Fibroblast of peridontal ligament (primary cell): ENCODE measurements at regions not wholly inside any gene's neighbourhood (a gene's known extent, or its start where the extent isn't known, plus 50 kb on each side); places are given as distances from the start of the nearest gene placed in this dataset.
"Not testable (repeated sequence)": the region's sequence is repeated elsewhere in the genome, so short reads cannot be mapped to it uniquely, and the experiment has no call there.

Source experiments
- DNase-seq: peaks from one replicate; pipeline ENCODE4 v3.0.0-alpha.2; 2010; ENCODE audit errors: extremely low read depth

GRCh38 chr3:118146658-118147375, 887.8 kb downstream of the IGSF11 start:
- no peak for DNase-seq

GRCh38 chr3:118151164-118151563, 883.5 kb downstream of the IGSF11 start:
- no peak for DNase-seq

DNA sequence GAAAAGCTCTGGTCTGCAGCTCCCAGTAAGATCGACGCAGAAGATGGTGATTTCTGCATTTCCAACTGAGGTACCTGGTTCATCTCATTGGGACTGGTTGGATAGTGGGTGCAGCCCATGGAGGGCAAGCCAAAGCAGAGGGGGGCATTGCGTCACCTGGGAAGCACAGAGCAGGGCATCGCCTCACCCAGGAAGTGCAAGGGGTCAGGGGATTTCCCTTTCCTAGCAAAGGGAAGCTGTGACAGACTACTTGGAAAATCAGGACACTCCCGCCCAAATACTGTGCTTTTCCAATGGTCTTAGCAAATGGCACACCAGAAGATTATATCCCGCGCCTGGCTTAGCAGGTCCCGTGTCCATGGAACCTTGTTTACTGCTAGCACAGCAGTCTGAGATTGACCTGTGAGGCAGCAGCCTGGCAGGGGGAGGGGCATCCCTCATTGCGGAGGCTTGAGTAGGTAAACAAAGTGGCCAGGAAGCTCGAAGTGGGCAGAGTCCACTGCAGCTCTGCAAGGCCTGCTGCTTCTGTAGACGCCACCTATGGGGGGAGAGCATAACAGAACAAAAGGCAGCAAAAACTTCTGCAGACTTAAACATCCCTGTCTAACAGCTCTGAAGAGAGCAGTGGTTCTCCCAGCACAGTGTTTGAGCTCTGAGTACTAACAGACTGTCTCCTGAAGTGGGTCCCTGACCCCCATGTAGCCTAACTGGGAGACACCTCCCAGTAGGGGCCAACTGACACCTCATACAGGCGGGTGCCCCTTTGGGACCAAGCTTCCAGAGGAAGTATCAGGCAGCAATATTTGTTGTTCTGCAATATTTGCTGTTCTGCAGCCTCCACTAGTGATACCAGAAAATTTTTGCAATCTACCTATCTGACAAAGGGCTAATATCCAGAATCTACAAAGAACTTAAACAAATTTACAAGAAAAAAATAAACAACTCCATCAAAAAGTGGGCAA, 871.7 kb downstream of the IGSF11 start:
- DNase-seq, result not testable (repeated sequence)

DNA sequence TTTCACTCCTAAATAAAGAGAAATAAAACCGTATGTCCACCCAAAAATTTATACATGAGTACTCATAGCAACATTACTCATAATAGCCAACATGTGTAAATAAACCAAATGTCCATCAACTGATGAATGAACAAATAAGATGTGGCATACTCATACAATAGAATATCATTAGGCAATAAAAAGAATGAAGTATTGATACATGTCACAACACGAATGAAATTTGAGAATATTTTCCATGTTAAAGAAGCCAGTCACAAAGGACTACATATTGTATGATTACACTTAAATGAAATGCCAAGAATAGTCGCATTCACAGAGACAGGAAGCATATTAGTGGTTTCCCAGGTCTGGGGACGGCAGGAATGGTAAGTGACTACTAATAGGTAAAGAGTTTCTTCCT, 869.2 kb downstream of the IGSF11 start:
- no peak for DNase-seq

DNA sequence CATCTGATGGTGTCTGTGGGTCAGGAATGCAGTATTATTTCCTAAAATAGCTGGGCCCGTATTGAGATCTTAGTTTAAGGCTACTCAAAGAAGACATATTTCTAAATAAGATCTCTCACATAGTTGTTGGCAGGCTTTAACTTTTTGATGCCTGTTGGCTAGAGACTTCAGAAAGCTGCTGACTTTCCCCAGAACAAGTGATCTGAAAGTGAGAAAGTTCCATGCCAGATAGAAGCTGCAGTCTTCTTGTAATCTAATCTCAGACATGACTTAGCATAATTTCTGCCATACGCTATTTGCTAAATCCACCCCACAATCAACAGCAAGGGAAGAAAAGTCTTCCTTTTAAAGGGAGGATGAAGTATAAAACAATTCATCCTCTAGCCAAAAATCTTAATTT, 867.1 kb downstream of the IGSF11 start:
- DNase-seq, result no peak

GRCh38 chr3:118168175-118168574, 866.5 kb downstream of the IGSF11 start:
- DNase-seq, result no peak

- DNase-seq, result no peak
These were observed 863.3 kb downstream of the IGSF11 start for GRCh38 chr3:118171236-118171852.

DNA sequence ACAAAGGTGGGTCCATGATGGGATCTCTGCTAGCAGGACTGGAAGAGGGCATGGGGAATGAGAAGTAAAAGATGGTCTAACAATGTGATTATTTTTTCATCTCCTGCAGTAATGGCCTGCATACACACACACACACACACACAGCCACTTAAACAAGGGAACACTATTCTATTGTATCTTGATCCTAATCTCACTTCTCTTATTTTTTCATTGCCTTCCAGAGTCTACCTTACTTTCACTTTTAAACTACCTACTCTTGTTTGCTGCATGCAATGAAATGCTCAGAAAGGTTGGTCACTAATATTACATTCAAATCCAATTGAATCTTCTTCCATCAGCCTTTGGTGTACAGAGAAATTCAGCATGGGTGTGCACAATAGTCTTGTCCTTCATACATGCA, 853.8 kb downstream of the IGSF11 start:
- DNase-seq, result no peak

DNA sequence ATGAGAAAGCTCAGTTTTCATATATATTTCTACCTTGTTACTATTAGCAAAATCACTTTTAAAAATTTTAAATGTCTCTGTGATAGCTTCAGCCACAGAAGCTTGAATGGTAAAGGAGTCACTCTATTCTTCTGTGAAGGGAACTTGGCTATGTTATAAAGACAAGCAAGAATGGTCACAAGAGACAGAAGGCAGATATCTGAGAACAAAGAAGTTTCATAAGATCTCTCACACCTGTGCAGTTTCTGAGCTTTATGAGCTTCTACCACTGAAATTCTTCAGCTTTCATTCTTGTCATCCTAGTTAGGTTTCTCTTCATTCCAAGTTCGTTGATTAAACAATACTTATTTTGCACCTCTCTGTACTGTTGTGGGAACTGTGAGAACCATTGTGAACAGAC, 853.4 kb downstream of the IGSF11 start:
- DNase-seq, result no peak

- DNase-seq, result no peak
These were observed 848.6 kb downstream of the IGSF11 start for GRCh38 chr3:118186051-118186450.

- DNase-seq, result no peak
These were observed 847.4 kb downstream of the IGSF11 start for GRCh38 chr3:118187221-118187620.

- DNase-seq, result no peak
These were observed 838.5 kb downstream of the IGSF11 start for GRCh38 chr3:118196183-118196582.

DNA sequence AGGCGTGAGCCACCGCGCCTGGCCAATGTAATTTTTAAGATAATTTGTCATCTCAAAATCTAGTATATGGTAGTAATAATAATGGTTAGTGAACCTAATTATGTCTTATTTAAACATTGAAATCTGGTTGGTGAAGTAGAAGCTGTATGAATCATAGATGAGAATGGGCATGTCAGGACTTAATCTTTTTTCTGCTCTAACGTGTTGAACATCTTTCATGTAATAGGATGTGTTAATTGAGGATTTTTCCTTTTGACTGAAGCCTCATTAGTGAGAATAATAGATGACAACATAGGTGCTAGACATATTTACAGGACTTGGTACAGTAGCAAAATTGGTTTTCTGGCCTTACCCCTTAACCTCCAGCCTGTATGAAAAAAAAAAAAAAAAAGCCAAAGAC, 835.6 kb downstream of the IGSF11 start:
- DNase-seq, result no peak

GRCh38 chr3:118204052-118204656, 830.5 kb downstream of the IGSF11 start:
- no peak for DNase-seq

DNA sequence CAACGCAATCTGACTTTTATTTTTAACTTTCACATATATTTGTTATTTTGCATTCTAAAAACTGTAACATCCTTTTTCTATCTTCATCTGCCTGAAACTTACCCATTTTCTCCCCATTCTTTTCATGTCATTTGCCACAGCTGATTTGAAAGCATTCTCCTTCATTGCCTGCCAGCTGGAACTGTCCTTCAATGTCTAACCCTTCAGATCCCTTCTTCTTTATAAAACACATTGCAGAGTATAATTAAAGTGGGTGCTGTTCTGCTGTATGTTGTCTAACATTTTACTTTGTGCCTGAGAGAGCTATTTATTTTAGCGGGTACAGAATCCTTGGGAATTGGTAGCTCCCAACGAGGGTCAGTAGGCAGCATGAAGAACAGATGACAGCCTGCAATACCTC, 827.4 kb downstream of the IGSF11 start:
- no peak for DNase-seq

DNA sequence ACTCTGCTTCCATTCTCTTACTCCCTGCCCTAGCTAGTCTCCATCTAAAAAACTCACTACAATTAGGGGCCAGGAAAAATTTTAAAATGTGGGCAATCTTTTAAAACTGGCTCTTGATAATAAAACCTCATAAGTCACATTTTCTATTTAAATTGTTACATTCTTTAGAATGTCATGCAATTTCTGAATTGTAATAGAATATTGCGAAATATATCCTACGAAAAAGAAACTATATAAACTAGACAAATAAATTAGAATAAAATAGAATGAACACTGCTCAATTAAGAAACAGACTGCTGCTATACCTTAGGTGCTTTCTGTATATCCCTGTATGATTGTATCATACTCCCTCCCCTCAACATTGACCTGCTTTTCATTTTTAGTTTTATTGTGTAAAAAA, 826.0 kb downstream of the IGSF11 start:
- no peak for DNase-seq

DNA sequence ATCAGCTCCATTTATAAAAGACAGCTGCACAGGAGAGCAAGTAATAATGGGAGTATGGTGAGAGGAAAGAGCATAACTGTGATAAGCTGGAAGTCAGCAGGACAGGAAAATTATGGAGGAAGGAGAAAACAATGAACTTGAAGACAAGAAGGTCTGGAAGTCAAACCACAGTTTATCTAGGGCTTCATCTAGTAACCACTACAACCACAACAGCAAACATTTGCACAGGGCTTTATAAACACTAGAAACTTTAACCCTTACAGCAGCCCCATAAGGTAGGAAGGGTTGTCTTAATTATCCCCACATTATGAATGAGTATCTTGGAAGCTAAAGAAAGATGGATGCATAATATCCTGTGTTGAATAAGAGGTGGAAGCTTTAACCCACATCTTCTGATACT, 820.8 kb downstream of the IGSF11 start:
- DNase-seq, result no peak

DNA sequence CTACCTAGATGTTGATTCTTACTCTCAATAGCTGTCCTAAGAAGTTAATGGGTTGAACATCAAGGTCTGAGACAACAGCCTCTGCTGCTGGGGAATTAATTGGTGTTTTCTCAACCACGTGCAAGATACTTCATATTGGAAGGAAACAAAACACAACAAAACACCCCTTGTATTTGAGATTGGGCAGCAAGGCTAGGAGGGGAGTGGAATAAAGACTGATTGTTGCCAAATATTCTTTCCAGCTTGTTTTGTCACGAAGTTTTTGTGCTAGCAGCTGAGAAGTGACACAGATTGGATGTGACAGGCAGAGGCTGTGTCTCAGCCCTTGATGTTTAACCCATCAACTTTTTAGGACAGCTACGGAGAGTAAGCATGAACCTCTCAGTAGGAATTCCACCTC, 808.4 kb downstream of the IGSF11 start:
- no peak for DNase-seq

DNA sequence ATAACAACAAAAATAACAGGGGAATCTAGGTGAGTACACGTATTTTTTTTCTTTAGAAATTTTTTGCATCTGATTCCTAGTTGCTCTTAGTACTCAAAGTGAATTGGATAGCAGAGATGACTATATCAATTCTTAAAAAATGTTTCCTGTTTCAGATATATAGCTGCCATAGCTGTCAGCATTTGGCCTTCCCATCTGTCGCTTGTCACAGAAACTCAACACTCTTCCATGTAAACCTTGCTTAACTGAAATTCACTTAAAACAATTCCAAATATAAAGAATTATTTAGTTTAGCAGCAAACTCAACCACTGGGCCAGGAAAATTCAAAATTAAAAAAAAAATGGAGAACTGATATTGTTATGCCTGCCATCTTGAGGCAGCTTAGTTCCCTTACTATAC, 807.5 kb downstream of the IGSF11 start:
- no peak for DNase-seq

DNA sequence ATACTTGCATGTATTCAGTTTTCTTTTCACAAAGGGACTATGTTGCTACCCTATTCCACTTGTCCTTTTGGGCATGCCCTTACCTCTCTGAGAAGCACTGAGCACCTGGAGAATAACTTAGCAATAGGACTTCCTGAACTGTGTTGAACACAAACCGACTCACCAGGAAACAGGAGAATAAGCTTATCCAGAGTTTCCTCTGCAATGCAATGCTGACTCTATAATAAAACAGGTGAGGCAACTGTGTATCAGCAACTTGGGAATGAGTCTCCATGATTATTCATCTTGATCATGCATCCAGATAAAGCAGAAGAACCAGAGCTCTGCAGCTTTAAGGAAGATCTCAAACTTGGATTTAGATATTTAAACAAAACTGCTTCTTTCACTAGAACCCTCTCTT, 806.5 kb downstream of the IGSF11 start:
- DNase-seq, result no peak

- DNase-seq, result no peak
These were observed 805.5 kb downstream of the IGSF11 start for GRCh38 chr3:118229196-118229595.

- DNase-seq, result no peak
These were observed 803.1 kb downstream of the IGSF11 start for GRCh38 chr3:118231578-118231977.
